GM19397 (cell line): ENCODE measurements at regions not wholly inside any gene's neighbourhood (a gene's known extent, or its start where the extent isn't known, plus 50 kb on each side); places are given as distances from the start of the nearest gene placed in this dataset.

Experiments
- ATAC-seq: cut with Tn5 transposase; IDR thresholded peaks from one replicate; pipeline ENCODE4 v1.9.1; 2021; ENCODE audit warnings: mild to moderate bottlenecking, moderate library complexity; ENCODE audit not compliant: unreplicated experiment

DNA sequence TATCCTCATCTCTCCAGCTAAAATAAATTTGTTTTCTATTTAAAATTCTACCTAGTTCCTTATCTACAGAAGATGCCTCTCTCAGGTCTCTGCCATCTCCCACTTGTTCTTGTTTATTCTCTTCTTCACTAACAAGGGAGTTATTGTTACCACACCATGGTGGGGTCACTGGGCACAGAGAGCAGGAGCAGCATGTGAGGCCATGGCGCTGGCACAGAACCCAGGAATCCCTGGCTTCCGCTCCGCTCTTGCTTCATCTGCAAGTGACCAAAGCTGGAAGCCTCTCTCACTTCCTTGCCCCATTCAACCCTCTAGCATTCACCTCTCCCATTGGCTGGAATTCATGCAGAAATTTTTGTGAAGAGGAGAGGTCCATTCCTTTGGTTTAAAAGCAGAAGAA, 190.7 kb upstream of the NCAM1 start:
- no peak for ATAC-seq

DNA sequence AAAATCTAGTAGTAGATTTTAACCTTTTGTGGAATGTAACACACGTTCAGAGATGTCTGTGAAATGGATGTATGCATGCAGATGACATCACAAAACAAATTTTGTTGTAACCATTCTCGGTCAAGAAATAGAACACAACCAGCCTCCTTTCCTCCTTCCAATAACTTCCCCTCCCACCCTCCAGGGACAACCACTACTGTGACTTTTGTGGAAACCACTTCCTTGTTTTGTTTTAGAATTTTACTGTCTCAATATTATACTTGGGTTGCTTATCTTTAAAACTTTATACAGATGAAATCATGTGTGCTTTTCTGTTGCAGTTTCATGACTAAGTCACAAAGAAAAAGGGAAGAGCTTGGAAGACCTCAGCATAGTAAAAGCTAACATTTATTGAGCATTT, 189.4 kb upstream of the NCAM1 start:
- ATAC-seq = no peak

DNA sequence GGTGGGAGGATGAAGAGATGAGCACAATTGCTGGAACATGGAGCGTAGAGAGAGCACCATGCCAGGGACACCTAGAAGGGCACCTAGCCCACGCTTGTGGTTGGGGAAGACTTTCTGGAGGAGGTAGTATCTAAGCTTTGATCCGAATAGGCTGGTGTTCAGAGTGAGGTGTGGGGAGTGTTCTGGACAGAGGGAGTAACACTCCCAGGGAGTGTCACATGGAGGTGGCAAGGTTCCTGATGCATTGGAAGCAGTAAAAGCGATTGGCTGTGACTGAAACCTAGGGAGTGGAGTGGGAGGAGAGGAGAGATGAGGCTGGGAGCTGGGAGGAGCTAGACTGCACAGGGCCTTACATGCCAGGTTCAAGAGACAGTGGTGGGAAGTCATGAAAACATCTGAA, 188.0 kb upstream of the NCAM1 start:
- ATAC-seq = no peak

DNA sequence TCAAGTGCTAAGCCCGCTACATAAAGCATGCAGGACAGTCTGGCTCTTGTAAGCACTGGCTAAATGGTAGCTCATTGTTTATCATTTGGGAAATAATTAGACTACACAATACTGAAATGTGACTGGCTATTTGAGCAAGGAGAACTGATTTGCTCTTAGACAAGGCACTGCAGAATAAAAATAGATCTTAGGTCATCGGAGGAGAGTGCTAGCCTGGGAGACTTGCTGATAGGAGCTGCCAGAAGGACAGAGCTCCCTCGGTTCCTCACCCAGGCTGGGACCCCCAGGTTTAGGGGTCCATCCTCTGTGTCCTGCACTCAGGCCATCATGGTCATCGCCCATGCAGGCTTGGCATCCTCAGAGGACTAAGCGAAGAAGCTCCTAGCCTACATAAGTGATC, 184.4 kb upstream of the NCAM1 start:
- ATAC-seq = no peak

DNA sequence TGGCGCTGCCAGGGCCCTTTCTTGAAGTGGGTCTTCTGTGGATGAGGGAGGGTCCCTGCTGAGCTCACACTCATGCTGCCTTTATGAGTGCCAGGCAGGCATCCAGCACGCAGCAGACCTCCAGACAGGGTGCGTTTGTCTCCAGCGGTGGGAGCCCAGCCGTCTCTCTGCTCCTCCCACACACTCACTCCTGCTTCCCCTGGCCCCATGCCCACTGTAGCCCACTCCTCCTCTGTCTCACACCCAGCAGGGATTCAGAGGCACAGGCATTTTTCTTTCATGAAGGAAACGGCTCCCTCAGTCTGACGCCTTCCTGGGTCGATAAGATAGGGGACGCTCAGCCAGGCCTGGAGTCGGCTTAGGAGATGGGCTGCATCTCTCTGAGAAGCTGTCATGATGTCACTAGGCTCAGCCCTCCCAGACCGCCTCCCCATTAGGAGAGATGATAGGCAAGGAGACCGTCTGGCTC, 183.9 kb upstream of the NCAM1 start:
- no peak for ATAC-seq

DNA sequence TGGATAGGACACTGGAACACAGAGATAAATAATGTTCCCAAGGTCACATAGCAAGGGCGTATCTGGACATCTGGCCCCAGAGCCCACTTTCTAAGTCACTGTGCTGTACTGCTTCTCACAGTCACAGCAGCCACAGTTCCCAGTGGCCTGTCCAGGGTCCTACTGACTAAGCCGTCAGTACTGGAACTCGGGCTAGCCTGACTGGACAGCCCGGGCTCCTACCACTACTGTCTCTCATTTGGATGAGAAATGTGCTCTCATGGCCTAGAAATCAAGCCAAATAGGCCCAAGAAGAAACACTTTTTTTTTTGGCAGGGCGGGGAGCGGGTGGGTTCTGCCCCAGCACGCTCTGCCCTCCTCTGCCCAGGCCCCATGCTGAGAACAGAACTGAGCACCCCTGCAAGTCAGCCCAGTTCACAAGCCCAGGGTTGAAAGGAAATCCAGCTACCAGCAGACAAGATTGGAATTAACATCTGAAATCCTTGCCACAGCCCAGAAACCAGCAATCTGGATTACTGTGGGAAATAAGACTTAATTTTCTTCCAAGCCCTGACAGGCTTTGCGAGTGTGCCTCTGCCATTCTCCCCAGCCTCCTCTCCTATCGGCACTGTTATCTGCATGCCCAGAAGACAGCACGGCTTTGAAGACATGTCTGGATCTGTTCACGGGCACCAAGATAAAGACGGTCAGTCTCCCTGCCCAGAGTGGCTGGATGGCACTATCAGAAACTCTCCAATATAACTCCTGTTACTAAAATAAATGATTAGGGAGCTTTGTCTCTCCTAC, 182.9 kb upstream of the NCAM1 start:
- no peak for ATAC-seq

DNA sequence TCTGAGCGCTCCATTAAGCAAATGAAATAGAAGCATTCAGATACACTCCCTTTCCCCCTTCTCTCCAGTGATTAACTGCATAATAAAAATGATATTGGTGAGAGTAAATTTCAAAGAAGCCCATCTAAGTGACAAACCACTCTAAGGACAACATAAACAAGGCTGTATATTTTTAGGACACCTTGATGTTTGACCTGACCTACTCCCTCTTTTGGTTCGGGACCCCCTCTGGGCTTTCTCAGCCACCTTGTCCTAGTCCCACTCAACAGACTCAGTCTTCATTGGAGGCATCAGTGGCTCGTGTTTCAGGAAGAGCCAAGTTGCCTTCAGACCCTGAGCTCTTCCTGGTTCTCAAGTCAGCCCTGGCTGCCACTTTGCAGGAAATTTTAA, 182.3 kb upstream of the NCAM1 start:
- ATAC-seq = no peak

DNA sequence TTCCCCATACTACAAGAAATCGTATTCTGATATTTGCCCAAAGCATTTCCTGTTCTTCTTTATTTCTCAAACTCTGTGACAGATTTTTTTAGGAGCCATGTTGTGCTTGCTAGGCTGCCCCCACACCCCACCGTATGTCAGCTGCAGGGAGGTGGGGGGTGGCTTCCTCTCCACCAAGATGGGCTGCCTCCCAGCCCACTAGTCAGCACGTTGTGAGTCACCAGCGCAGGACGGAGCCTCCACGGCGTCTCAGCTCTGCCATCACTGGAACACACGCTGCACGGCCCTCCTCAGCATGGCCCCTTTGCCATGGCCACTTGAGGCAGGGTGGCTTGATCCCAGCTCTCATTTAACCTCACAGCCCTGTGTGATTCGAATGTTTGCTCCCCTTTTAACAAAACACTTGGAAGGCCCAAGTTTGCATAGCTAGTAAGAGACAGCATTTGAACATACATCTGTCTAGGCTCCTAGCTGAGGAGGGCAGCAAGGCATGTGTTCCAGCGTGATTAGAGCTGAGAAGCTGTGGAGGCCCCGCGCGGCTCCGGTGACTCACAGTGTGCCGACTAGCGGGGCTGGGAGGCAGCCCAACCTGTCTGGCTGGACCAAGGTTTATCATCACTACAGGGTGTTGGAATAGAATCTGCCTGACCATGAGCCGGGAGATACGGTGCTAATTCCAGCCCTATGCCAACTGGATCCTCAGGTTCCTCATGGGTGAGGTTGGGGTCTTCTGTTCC, 180.7 kb upstream of the NCAM1 start:
- no peak for ATAC-seq

DNA sequence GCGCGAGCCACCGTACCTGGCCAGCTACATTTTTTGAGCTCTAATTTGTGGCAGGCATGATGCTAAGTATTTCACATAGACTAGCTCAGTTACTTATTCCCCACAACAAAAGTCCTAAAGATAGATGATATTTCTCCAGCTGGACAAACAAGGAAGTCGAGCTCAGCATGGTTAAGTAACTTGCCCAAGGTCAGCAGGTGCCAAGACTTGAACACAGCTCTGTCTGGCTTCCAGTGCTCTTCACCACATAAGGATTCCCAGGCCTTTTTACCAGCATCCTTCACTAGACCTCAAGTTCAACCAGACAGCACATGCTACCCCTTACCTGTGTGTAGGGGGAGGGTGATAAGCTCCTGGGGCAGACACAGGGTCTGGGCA, 177.3 kb upstream of the NCAM1 start:
- no peak for ATAC-seq

DNA sequence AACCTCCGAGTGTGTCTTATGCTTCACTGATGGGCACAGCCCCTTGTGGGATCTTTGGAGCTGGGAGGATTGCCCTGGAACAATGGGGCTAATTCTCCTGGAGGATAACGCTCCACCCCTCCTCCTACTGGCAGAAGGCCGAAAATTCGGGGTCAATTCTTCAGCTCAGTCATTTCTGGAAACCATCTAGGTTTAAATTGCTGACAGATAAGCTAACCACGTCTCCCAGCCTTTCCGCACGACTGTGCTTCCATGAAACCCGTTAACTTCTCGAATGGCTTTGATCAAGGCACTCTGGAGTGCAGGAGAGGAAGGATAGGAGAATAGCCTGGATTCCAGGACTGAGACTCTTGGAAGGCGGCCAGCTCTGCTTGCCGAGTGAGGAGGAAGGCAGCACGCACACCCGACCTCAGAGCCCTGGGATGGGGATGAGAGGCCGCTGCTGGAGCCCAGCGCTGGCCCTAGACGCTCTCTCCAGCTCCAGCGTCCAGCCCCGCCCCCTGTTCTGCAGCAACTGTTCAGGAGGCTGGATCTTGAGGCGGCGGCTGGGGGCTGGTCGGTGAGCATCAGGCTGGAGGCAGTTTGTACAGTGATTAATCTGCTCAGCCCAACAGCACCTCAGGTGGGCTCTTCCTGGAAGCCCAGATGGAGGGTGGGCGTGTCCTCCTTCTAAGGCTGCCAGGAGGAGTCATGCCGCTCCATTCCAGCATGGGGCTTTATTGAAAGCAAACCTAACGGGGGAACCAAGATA, 176.7 kb upstream of the NCAM1 start:
- ATAC-seq = no peak

DNA sequence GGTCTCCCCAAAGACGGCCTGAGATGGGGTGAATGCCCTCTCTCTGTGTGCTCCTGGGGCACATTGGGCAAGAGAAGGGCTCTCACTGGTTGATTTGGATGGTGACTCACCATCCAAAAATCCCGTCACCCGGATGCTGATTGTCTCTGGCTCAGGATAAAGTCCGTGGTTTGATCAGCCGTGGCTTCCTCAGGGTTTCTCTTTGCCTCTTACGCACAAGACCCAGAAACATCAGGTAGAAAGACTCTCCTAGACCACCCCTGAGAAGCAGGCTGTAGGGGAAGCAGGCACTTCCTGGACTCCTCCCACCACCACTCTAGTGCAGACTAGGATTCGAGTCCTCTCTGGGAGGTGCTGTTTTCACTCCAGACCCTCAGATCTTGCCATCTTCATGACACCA, 176.1 kb upstream of the NCAM1 start:
- no peak for ATAC-seq

DNA sequence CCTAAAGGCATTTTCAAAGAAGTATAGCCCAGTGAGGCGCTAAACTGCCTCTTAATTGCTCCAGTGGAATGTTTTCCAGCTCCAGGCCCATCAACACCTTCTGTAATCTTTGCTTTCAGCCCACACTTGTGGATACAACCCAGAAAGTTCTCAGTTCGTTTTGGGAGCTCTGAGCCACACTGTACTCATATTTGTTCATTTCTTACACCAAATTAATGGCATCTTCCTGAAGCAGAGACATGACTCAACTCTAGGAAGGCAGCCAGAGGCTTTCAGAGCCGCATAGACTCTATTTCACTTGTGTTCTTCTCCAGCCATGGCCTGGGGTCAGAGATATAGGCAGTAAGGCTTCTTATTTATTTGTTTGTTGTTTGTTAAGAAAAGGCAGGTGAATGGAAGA, 175.5 kb upstream of the NCAM1 start:
- no peak for ATAC-seq

DNA sequence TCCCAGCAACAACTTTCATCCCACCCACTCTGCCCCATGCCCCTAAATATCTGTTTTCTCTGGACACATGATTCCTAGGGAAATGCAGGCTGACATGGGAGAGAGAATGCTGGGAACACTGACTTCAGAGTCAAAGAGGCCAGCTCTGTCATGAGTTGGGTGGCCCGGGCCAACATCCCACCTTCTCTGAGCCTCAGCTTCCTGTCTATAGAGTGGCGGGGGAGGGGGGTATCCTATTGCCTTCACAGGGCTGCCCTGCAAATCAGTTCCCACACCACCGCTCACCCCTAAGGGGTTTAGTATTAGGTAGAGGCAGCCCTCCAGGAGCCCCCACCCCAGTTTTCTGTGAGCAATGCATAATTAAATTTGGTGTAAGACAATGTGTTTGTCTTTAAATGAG, 175.0 kb upstream of the NCAM1 start:
- no peak for ATAC-seq

DNA sequence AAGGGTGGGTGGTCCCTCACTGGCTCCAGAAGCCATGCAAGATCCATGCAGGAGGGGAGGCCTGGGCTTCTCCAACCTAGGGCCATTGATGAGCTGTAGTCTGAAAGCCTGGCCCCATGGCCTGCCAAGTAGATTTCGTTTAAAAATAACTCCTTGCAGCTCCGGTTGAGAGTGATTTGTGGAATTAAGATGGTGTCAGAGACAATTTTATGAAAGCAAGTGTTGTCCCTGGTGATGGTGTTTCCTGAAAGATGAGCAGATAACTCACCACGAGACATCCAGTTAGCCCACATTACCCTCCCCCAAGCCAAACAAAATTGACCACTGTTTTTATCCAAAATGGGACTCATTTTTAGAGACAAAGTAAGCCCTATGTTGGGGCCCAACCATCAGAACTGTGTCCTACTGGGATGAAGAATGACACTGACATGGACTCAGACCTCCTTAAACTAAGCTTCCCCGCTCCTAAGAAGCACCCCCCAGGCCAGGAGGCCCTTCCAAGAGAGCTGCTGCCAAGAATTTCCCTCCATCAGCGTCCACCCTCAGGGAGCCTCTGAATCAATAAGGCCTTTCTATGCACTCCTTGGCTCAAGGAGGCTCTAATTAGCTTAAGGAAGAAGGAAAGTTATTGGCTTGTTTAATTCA, 174.2 kb upstream of the NCAM1 start:
- ATAC-seq = no peak

DNA sequence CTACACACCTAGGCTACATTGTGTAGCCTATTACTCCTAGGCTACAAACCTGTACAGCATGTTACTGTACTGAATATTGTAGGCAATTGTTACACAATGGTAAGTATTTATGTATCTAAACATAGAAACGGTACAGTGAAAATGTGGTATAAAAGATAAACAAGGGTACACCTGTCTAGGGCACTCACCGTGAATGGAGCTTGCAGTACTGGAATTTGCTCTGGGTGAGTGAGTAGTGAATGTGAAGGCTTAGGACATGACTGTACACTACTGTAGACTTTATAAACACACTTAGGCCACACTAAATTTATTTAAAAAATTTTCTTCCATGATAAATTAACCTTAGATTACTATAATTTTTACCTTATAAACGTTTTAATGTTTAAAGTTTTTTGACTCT, 171.7 kb upstream of the NCAM1 start:
- ATAC-seq = no peak

DNA sequence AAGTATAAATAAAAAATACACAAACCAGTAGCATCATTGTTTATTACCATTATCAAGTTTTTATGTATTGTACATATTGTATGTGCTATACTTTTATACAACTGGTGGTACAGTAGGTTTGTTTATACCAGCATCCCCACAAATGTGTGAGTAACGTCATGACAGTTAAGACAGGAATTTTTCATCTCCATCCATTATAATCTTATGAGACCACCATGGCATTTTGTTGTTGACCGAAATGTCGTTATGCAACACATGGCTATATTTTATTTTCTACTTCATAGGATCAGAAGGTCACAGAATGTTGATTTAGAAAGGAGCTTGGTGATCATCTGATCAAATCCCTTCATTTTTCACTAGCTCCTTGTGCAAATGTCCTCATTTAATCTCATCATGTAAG, 170.9 kb upstream of the NCAM1 start:
- ATAC-seq = no peak

DNA sequence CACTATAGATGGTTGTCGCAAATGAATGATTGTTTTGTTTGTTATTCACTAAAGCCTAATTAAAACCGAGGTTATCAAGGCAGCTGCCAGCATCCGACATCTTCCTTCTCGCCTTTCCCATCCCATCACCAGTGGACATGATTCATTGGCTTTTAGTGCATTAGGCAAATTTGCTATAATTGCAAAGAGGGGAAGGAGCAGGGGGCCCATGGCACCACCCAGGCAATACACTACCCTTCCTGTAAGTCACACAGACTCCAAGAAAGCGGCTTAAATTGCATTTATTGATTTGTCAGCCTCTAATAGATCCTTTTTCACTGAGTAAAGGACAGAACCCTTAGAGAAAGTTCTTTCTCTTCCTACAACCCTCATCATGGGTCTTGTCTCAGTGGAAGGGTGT, 169.2 kb upstream of the NCAM1 start:
- no peak for ATAC-seq

DNA sequence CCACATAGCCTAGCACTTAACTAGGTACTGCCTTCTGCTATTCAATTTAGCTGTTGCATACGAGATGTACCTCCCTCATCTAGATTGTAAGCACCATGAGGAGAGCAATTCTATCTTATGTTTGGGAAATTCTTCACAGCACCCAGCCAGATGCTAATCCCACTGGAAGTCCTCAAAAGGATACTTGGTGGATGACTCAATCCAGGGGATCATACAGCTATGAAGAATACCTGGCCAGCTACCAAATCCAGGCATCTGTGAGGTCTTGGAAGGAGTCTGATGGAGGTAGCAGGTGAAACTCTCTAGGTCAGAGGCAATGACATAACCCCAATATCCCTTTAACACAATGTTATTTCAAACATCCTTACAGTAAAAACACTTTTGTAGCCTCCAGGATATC, 167.8 kb upstream of the NCAM1 start:
- no peak for ATAC-seq

DNA sequence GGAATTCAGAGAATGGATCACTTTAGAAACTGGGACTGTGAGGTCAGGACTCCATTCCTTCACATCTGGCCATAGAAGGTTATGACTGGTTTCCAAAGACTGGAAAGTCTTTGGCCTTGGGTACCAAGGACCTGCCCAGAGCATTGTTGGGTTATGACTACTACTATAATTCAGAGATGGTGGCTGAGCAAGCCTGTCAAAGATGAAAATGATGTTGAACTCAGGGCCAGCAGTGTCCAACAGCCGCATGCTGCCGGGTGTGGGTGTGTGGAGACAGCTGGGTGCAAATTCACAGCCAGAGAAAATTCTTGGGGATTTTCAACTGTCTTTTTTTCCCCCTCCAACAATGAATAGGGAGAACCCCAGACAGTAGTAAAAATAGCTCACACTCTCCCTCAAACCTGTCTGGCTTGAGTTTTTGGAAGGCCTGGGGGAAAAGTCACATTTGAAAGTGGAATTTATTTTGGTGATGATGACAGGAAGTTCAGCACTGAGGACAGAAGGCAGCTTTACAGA, 166.8 kb upstream of the NCAM1 start:
- ATAC-seq = no peak

DNA sequence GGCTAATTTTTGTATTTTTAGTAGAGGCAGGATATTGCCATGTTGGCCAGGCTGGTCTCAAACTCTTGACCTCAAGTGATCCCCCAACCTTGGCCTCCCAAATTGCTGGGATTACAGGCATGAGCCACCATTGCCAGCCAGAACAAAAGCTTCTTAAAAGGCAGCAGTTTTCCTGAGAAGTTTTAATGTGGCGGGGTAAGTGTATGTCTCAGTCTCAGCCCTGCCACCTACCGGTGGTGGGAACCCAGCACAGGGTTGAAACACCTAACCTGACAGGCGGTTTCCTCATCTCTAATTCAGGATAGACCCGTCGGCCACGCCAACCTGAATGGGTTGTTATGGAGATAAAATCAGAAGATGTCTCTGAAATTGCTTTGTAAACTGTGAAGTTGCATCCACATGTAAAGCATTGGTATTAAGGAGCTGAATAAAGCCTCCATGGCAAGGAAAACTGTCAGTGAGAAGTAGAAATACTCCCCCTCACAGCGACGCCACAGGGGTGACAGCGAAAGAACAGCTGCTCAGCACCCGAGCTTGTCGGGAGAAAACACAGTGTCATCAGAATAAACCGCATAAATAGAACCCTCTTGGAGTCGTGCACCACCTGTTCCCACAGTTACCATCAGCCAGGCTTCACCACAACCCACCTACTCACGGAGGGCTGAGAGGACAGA, 165.9 kb upstream of the NCAM1 start:
- no peak for ATAC-seq
